ENCODE measurements at regions not wholly inside any gene's neighbourhood (a gene's known extent, or its start where the extent isn't known, plus 50 kb on each side); places are given as distances from the start of the nearest gene placed in this dataset.

DNA sequence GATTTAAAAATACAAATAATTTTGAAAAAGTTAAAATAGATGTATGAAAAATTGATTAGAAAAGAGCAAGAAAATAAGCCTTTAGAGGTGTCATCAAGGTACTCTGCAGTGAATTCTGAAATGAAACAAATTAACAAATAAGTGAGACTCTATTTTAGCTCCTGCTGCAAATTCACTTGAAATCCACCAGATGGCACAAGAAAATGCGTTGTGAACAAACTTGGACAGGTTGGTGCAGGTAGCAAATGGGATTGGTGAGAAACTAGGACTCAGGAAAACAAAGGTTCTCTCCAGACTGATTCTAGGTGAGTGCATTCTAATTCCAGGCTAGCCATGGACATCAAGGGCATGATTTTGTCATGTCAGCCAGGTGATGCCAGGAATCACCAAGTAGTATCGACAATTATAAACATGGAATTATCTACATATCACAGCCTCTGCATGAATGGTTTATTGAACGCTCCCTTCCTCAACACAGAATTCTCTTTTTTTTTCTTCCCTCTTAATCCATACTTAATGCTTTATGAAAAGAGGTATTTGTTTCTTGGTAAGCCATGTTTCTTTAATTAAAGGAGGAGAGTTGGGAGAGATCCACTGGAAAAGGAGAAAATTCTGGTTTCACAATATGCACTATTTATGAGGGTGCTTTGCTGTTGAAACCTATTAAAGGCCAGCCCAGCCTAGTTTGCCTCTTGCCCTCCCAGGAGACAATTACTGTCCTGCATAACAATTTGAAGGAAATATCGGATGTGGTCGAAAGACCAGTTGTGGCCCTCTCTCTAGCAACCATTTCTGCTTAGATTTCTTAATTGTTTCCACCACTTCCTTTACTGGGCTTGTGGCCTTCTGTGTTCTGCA lies 118.1 kb downstream of the ZNF365 start:
- TF ChIP-seq, protein P1, sequence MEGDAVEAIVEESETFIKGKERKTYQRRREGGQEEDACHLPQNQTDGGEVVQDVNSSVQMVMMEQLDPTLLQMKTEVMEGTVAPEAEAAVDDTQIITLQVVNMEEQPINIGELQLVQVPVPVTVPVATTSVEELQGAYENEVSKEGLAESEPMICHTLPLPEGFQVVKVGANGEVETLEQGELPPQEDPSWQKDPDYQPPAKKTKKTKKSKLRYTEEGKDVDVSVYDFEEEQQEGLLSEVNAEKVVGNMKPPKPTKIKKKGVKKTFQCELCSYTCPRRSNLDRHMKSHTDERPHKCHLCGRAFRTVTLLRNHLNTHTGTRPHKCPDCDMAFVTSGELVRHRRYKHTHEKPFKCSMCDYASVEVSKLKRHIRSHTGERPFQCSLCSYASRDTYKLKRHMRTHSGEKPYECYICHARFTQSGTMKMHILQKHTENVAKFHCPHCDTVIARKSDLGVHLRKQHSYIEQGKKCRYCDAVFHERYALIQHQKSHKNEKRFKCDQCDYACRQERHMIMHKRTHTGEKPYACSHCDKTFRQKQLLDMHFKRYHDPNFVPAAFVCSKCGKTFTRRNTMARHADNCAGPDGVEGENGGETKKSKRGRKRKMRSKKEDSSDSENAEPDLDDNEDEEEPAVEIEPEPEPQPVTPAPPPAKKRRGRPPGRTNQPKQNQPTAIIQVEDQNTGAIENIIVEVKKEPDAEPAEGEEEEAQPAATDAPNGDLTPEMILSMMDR (conservative IDR thresholded peaks at IDR 0.05; ENCODE audit: low read depth, low read length), result peak; percentile 100
- TF ChIP-seq EZH2phosphoT487 (IDR thresholded peaks at IDR 0.05; ENCODE audit: borderline replicate concordance, low read length) (no peak), EZH2 (IDR thresholded peaks at IDR 0.05; ENCODE audit: low read length, unreplicated experiment) (no peak)
